GM21447 (cell line): ENCODE measurements at regions not wholly inside any gene's neighbourhood (a gene's known extent, or its start where the extent isn't known, plus 50 kb on each side); places are given as distances from the start of the nearest gene placed in this dataset.
"Not testable (repeated sequence)": the region's sequence is repeated elsewhere in the genome, so short reads cannot be mapped to it uniquely, and the experiment has no call there.

Source experiments
- ATAC-seq: cut with Tn5 transposase; IDR thresholded peaks from one replicate; pipeline ENCODE4 v1.9.1; 2021; ENCODE audit not compliant: unreplicated experiment

- ATAC-seq: no peak
These were observed 539.1 kb downstream of the MFSD1 start for GRCh38 chr3:159340877-159341500.

DNA sequence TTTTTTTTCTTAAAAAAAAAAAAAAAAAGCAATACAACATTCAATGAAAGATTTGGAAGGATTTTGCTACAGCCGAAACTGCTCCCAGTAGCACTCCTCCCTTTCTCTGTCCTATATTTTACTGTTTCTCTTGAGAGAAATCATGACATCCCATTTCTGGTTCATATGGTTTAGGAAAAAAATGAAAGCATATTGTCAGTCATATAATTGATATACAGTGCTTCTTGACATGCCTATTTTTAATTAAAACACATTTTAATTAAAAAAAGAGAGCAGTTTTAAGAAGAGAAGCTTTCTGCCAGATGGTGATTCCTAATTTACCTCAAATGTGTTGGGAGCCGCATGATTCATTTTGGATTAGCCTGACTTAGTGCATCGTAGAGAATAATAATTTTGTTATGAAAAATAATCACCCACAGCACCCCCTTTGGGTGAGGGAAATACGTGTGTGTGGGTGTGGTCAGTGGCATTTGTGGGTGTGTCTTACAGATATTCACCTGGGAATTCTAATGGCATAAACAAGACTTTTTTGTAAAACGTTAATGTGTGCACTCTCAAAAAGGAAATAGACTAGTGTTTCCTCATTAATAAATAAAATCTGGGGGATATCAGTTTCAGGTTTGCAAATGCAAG, 544.5 kb downstream of the MFSD1 start:
- no peak for ATAC-seq

DNA sequence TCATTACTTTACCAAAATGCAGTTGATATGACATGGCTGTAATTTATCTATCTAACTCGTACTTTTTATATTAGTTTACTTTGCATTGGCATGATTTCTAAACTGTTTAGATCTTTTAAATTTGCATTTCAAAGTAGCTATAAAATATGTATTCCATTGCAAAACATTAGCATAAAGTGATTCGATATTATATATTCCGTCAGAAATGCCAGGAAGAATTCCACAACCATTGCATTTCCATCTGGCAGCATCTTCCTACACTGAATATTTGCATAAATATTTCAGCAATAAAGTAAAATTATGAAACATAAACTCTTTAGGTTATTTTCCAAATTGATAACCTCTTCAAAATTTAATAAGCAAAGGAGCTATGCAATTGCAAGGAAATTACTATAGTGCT, 546.6 kb downstream of the MFSD1 start:
- no peak for ATAC-seq

- no peak for ATAC-seq
These were observed 554.8 kb downstream of the MFSD1 start for GRCh38 chr3:159356606-159357005.

GRCh38 chr3:159364511-159364910, 562.7 kb downstream of the MFSD1 start:
- no peak for ATAC-seq

DNA sequence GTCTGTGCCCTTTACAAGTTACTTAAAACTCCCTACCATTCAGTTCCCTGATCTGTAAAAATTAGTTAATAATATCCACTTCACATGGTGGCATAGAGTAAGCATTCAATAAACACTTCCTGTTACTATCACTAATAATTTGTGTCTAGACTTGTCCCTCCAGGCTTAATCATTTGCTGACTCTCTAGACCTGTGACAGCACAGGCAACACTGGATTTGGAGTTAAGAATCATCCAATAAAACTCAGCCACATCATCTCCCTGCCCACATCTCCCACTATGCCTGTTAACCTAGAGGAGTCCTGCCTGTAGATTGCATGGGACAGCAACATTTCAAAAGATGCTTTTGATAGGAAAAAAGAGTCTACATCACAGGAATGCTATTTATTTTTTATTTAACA, 564.6 kb downstream of the MFSD1 start:
- ATAC-seq: no peak

- ATAC-seq: no peak
These were observed 570.1 kb downstream of the MFSD1 start for GRCh38 chr3:159371961-159372360.

GRCh38 chr3:159378396-159379194, 576.7 kb downstream of the MFSD1 start:
- ATAC-seq: no peak

DNA sequence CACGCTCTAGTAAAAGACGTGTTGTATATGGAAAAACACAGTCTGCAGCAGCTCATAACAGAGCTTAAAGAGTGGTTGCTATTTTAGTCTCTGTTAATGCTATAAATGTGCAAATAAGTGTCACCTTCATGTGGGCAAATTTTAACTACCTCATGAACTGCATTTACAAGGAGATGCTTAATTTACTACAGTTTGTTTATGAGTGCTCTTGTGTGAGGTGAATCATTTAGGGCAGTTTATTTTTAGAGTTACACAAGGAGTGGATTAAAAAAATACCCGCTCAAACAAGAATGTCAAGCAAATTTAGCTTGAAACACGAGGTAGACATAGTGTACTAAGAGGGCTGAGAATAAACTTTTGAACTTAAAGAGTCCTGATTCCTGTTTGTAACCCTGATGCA, 579.0 kb downstream of the MFSD1 start:
- no peak for ATAC-seq

- no peak for ATAC-seq
These were observed 588.9 kb downstream of the MFSD1 start for GRCh38 chr3:159390656-159391212.

DNA sequence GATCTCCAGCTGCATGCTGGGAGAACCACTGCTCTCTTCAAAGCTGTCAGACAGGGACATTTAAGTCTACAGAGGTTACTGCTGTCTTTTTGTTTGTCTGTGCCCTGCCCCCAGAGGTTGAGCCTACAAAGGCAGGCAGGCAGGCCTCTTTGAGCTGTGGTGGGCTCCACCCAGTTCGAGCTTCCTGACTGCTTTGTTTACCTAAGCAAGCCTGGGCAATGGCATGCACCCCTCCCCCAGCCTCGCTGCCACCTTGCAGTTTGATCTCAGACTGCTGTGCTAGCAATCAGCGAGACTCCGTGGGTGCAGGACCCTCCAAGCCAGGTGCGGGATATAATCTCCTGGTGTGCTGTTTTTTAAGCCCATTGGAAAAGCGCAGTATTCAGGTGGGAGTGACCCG, 591.0 kb upstream of the IL12A start:
- ATAC-seq: not testable (repeated sequence)

DNA sequence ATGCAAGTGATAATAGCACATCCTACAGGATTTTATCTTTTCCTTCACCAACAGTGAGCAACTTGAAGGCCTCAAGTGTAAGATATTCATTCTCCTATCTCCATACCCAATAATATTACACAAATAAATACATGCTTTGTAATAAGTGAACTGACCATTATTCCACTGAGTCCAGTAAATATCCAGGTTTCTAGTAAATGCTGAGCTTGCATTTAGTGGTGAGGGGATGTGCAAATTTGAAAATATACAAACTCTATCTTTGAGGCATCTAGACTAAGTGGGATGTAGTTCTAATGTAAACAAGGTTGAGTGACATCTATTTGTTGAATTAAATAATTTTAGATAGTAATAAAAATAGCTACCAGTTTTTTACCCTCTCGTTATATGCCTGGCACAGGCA, 587.6 kb upstream of the IL12A start:
- no peak for ATAC-seq

DNA sequence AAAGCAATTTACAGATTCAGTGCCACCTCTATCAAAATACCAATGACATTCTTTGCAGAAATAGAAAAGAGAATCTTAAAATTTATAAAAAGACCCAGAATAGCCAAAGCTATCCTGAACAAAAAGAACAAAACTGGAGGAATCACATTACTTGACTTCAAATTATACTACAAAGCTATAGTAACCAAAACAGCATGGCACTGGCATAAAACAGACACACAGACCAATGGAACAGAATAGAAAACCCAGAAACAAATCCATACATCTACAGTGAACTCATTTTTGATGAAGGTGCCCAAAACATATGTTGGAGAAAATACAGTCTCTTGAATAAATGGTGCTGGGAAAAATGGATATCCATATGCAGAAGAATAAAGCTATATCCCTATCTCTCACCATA, 578.9 kb upstream of the IL12A start:
- not testable (repeated sequence) for ATAC-seq

GRCh38 chr3:159413319-159413718, 575.3 kb upstream of the IL12A start:
- ATAC-seq: no peak

GRCh38 chr3:159416856-159417255, 571.8 kb upstream of the IL12A start:
- ATAC-seq: no peak

GRCh38 chr3:159417761-159418160, 570.9 kb upstream of the IL12A start:
- no peak for ATAC-seq

GRCh38 chr3:159418571-159419526, 569.8 kb upstream of the IL12A start:
- ATAC-seq: no peak

DNA sequence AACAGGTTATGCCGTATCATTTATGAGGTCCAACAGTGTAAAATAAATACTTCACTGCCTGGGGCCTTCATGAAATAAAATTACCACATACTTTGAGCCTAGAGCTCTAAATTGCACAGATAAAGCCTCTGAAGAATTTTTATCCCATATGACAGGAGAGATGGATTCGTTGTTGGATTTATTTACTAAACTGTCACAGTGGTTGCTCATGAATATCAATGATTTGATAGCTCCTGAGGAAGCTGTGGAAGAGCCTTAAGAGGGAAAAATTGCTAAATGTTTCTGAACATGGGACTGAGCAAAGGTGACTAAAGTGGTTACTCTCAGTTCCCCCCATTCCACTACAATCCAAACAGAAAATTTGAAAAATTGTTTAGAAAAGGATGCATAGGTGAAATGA, 558.9 kb upstream of the IL12A start:
- ATAC-seq: no peak

DNA sequence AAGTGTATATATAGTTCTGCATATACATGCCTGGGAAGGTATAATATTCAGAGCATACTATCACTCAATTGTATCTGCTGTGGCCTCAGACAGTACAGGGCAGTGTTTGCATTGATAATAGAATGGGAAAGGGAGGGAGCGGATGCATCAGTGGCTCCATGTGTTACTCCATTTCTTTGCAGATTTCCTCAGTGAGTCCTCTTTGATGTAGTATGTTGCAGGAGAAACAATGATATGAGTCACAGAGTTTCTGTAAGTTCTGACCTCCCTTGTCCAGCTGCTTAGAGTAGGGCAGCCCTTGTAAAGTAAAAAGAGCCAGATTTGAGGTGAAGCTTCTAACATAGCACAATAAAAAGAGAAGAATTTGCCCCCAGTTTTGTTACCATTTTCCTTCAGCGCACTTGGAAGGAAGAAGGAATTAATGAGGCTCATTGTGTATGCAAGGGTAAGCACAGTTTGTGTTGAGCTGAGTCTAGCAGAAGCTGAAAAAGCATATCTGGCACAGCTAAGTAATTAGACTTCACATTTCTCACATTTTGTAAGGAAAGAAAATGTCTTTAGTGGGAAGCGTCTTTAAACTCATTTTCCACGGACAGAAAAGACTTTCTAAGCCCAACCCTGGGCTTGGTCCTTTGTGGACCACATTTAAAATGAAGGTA, 555.8 kb upstream of the IL12A start:
- ATAC-seq: no peak

DNA sequence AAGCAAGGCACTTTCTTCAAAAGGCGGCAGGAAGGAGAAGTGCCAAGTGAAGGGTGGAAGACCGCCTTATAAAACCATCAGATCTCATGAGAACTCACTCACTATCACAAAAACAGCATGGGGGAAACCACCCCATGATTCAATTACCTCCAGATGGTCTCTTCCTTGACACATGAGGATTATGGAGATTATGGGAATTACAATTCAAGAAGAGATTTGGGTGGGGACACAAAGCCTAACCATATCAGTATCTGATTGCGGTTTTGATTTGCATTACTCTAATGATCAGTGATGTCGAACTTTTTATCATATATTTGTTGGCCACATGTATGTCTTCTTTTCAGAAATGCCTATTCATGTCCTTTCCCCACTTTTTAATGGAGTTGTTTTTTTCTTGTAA, 549.3 kb upstream of the IL12A start:
- no peak for ATAC-seq
